Stimulated activated naive CD8-positive, alpha-beta T cell treated with anti-CD3 and anti-CD28 coated beads, Interleukin-15, amount 100 ng/mL, for 72 hours (primary cell): ENCODE measurements at regions not wholly inside any gene's neighbourhood (a gene's known extent, or its start where the extent isn't known, plus 50 kb on each side); places are given as distances from the start of the nearest gene placed in this dataset.

Experiments used
- ATAC-seq: fragments of 150-1000 bp; cut with Tn5 transposase; 2 replicates; pipeline ENCODE4 v1.10.0; 2021; ENCODE audit warnings: mild to moderate bottlenecking, moderate library complexity
- DNase-seq, 2 donors: peaks; one replicate each; pipeline ENCODE4 v3.0.0; 2021 to 2022
- H3K27ac Mint-ChIP-seq, 2 donors: one replicate each; pipeline ENCODE4 v1.8.0; 2022; ENCODE audit warnings: mild to moderate bottlenecking in 2 of 2, mixed read lengths in 2 of 2, moderate library complexity in 2 of 2
- H3K27me3 Mint-ChIP-seq: one replicate; pipeline ENCODE4 v1.8.0; 2022; ENCODE audit warnings: mixed read lengths
- H3K4me1 Mint-ChIP-seq: one replicate; pipeline ENCODE4 v1.8.0; 2022; ENCODE audit warnings: mild to moderate bottlenecking, mixed read lengths
- H3K4me3 Mint-ChIP-seq, 2 donors: one replicate each; pipeline ENCODE4 v1.8.0; 2022; ENCODE audit warnings: mild to moderate bottlenecking in 2 of 2, mixed read lengths in 2 of 2, moderate library complexity in 1 of 2
- H3K9me3 Mint-ChIP-seq, 2 donors: one replicate each; pipeline ENCODE4 v1.8.0; 2022; ENCODE audit warnings: mixed read lengths in 2 of 2

GRCh38 chr1:2876846-2877245 lies 75.4 kb upstream of the TTC34 start:
- ATAC-seq: no peak
- no peak for DNase-seq
- H3K27ac Mint-ChIP-seq: no peak overlapping the region
- H3K4me3 Mint-ChIP-seq: no peak overlapping the region
- H3K27me3 Mint-ChIP-seq: no peaks in the 10 kb centered on the region
- H3K9me3 Mint-ChIP-seq: peaks cover 0 to 16% of the 10 kb centered on the region in 2 donors
- H3K4me1 Mint-ChIP-seq: no peaks in the 10 kb centered on the region

GRCh38 chr1:2877391-2877790 lies 75.9 kb upstream of the TTC34 start:
- Mint-ChIP-seq H3K4me1 (no peaks in the 10 kb centered on the region), H3K27ac (peak overlapping the region in 1 of 2 donors; percentile 58), H3K9me3 (peaks cover 0 to 11% of the 10 kb centered on the region in 2 donors), H3K27me3 (no peaks in the 10 kb centered on the region), H3K4me3 (no peak overlapping the region)
- ATAC-seq (no peak), DNase-seq (no peak)

GRCh38 chr1:2878591-2878990 lies 77.1 kb upstream of the TTC34 start:
- H3K9me3 Mint-ChIP-seq: peaks cover 0 to under 1% of the 10 kb centered on the region in 2 donors
- H3K4me1 Mint-ChIP-seq: no peaks in the 10 kb centered on the region
- H3K27me3 Mint-ChIP-seq: no peaks in the 10 kb centered on the region
- H3K4me3 Mint-ChIP-seq: no peak overlapping the region
- ATAC-seq: no peak
- no peak for DNase-seq
- H3K27ac Mint-ChIP-seq: peak overlapping the region in 1 of 2 donors; percentile 63

GRCh38 chr1:2879026-2879425 lies 77.5 kb upstream of the TTC34 start:
- Mint-ChIP-seq H3K9me3 (no peaks in the 10 kb centered on the region), H3K27ac (peak overlapping the region in 1 of 2 donors; percentile 63), H3K4me1 (no peaks in the 10 kb centered on the region), H3K4me3 (no peak overlapping the region), H3K27me3 (no peaks in the 10 kb centered on the region)
- ATAC-seq (no peak), DNase-seq (no peak)

- ATAC-seq: no peak
- no peak overlapping the region for H3K4me3 Mint-ChIP-seq
- H3K9me3 Mint-ChIP-seq: no peaks in the 10 kb centered on the region
- no peak for DNase-seq
- H3K27ac Mint-ChIP-seq: no peak overlapping the region
- H3K27me3 Mint-ChIP-seq: no peaks in the 10 kb centered on the region
- no peaks in the 10 kb centered on the region for H3K4me1 Mint-ChIP-seq
These were observed 78.1 kb upstream of the TTC34 start for GRCh38 chr1:2879591-2879990.

GRCh38 chr1:2880086-2880485 lies 78.6 kb upstream of the TTC34 start:
- Mint-ChIP-seq H3K27me3 (no peaks in the 10 kb centered on the region), H3K4me1 (no peaks in the 10 kb centered on the region), H3K9me3 (no peaks in the 10 kb centered on the region), H3K27ac (no peak overlapping the region), H3K4me3 (no peak overlapping the region)
- DNase-seq (no peak), ATAC-seq (no peak)

- DNase-seq (no peak), ATAC-seq (no peak)
- no peak overlapping the region for H3K27ac Mint-ChIP-seq
- H3K27me3 Mint-ChIP-seq: no peaks in the 10 kb centered on the region
- no peak overlapping the region for H3K4me3 Mint-ChIP-seq
- no peaks in the 10 kb centered on the region for H3K4me1 Mint-ChIP-seq
- H3K9me3 Mint-ChIP-seq: no peaks in the 10 kb centered on the region
These were observed 79.4 kb upstream of the TTC34 start for GRCh38 chr1:2880812-2881295.

- no peaks in the 10 kb centered on the region for H3K4me1 Mint-ChIP-seq
- DNase-seq (no peak), ATAC-seq (no peak)
- H3K27me3 Mint-ChIP-seq: no peaks in the 10 kb centered on the region
- H3K4me3 Mint-ChIP-seq: no peak overlapping the region
- H3K9me3 Mint-ChIP-seq: no peaks in the 10 kb centered on the region
- H3K27ac Mint-ChIP-seq: no peak overlapping the region
These were observed 80.1 kb upstream of the TTC34 start for GRCh38 chr1:2881556-2881955.

- no peak for DNase-seq
- no peak overlapping the region for H3K27ac Mint-ChIP-seq
- no peak for ATAC-seq
- peaks cover 7% of the 10 kb centered on the region for H3K4me1 Mint-ChIP-seq
- no peak overlapping the region for H3K4me3 Mint-ChIP-seq
- peaks cover 15% of the 10 kb centered on the region for H3K27me3 Mint-ChIP-seq
- no peaks in the 10 kb centered on the region for H3K9me3 Mint-ChIP-seq
These were observed 81.6 kb upstream of the TTC34 start for GRCh38 chr1:2882966-2883696.

GRCh38 chr1:2885001-2885400 lies 83.5 kb upstream of the TTC34 start:
- H3K27ac Mint-ChIP-seq: no peak overlapping the region
- H3K9me3 Mint-ChIP-seq: no peaks in the 10 kb centered on the region
- H3K4me1 Mint-ChIP-seq: peaks cover 16% of the 10 kb centered on the region
- ATAC-seq (no peak), DNase-seq (no peak)
- H3K4me3 Mint-ChIP-seq: no peak overlapping the region
- H3K27me3 Mint-ChIP-seq: peaks cover 27% of the 10 kb centered on the region

- Mint-ChIP-seq H3K27me3 (peaks cover 27% of the 10 kb centered on the region), H3K9me3 (no peaks in the 10 kb centered on the region), H3K27ac (no peak overlapping the region), H3K4me3 (no peak overlapping the region), H3K4me1 (peaks cover 16% of the 10 kb centered on the region)
- ATAC-seq (no peak), DNase-seq (no peak)
These were observed 85.1 kb upstream of the TTC34 start for GRCh38 chr1:2886631-2887030.

GRCh38 chr1:2887941-2888855 lies 86.7 kb upstream of the TTC34 start:
- Mint-ChIP-seq H3K27ac (peak overlapping the region; percentile 13 to 71), H3K4me1 (peaks cover 16% of the 10 kb centered on the region), H3K27me3 (peaks cover 27% of the 10 kb centered on the region), H3K4me3 (no peak overlapping the region), H3K9me3 (no peaks in the 10 kb centered on the region)
- DNase-seq: no peak
- ATAC-seq: no peak

- peaks cover 31% of the 10 kb centered on the region for H3K4me1 Mint-ChIP-seq
- no peaks in the 10 kb centered on the region for H3K9me3 Mint-ChIP-seq
- no peak for DNase-seq
- peak overlapping the region in 1 of 2 donors; percentile 88 for H3K27ac Mint-ChIP-seq
- no peak overlapping the region for H3K4me3 Mint-ChIP-seq
- peaks cover 27% of the 10 kb centered on the region for H3K27me3 Mint-ChIP-seq
- ATAC-seq: no peak
These were observed 88.8 kb upstream of the TTC34 start for GRCh38 chr1:2890221-2890850.

- Mint-ChIP-seq H3K4me1 (peaks cover 33% of the 10 kb centered on the region), H3K27me3 (peaks cover 24% of the 10 kb centered on the region), H3K9me3 (peaks cover 0 to 7% of the 10 kb centered on the region in 2 donors), H3K27ac (no peak overlapping the region), H3K4me3 (no peak overlapping the region)
- ATAC-seq: no peak
- DNase-seq: no peak
These were observed 90.5 kb upstream of the TTC34 start for GRCh38 chr1:2891923-2892448.

- DNase-seq (no peak), ATAC-seq (no peak)
- Mint-ChIP-seq H3K4me3 (no peak overlapping the region), H3K4me1 (peaks cover 21% of the 10 kb centered on the region), H3K9me3 (peaks cover 0 to 7% of the 10 kb centered on the region in 2 donors), H3K27ac (no peak overlapping the region), H3K27me3 (peaks cover 8% of the 10 kb centered on the region)
These were observed 92.1 kb upstream of the TTC34 start for GRCh38 chr1:2893473-2894120.
